HL-60 (cell line): ENCODE measurements at regions not wholly inside any gene's neighbourhood (a gene's known extent, or its start where the extent isn't known, plus 50 kb on each side); places are given as distances from the start of the nearest gene placed in this dataset.

Experiments used
- CTCF ChIP-seq: IDR thresholded peaks from one replicate; pipeline ENCODE4 v1.5.1; 2011; ENCODE audit warnings: low read length, control low read depth, inconsistent platforms; ENCODE audit not compliant: insufficient read depth
- GABPA ChIP-seq: IDR thresholded peaks from 2 replicates; pipeline ENCODE4 v1.6.1; 2012; ENCODE audit warnings: low read depth
- POLR2AphosphoS5 ChIP-seq: IDR thresholded peaks from 2 replicates; pipeline ENCODE4 v1.6.1; 2012; ENCODE audit warnings: low read depth
- TF ChIP-seq, protein P1 (sequence below): IDR thresholded peaks from 2 replicates; pipeline ENCODE4 v1.6.1; 2012; ENCODE audit warnings: low read depth; ENCODE audit not compliant: insufficient replicate concordance

DNA sequence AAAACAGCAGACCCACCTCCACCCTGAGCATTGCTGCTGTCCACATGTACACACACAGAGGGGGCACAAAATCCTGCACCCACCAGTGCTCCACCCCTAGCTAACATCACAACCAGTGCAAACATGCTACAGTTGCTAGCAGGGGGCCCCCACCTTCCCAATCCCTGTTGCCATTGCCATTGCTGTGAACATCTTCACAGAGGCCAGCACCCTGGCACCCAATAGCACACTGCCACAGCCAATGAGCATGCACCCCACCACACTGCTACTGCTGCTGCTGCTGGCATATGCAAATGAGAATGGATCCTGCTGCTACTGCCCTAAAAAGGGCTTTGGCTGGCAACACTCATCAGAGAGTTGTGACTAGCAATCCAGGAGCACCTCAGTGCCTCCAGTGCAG lies 1061.9 kb downstream of the ARAP2 start:
- TF ChIP-seq, protein P1, sequence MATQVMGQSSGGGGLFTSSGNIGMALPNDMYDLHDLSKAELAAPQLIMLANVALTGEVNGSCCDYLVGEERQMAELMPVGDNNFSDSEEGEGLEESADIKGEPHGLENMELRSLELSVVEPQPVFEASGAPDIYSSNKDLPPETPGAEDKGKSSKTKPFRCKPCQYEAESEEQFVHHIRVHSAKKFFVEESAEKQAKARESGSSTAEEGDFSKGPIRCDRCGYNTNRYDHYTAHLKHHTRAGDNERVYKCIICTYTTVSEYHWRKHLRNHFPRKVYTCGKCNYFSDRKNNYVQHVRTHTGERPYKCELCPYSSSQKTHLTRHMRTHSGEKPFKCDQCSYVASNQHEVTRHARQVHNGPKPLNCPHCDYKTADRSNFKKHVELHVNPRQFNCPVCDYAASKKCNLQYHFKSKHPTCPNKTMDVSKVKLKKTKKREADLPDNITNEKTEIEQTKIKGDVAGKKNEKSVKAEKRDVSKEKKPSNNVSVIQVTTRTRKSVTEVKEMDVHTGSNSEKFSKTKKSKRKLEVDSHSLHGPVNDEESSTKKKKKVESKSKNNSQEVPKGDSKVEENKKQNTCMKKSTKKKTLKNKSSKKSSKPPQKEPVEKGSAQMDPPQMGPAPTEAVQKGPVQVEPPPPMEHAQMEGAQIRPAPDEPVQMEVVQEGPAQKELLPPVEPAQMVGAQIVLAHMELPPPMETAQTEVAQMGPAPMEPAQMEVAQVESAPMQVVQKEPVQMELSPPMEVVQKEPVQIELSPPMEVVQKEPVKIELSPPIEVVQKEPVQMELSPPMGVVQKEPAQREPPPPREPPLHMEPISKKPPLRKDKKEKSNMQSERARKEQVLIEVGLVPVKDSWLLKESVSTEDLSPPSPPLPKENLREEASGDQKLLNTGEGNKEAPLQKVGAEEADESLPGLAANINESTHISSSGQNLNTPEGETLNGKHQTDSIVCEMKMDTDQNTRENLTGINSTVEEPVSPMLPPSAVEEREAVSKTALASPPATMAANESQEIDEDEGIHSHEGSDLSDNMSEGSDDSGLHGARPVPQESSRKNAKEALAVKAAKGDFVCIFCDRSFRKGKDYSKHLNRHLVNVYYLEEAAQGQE, result no peak
- no peak for TF ChIP-seq CTCF
- TF ChIP-seq POLR2AphosphoS5, result no peak
- no peak for TF ChIP-seq GABPA
